Ishikawa (cell line): ENCODE measurements at regions not wholly inside any gene's neighbourhood (a gene's known extent, or its start where the extent isn't known, plus 50 kb on each side); places are given as distances from the start of the nearest gene placed in this dataset.

ENCODE experiments used
- CEBPB ChIP-seq: IDR thresholded peaks from 2 replicates; pipeline ENCODE4 v1.6.1; 2012
- CREB1 ChIP-seq: IDR thresholded peaks from 2 replicates; pipeline ENCODE4 v1.6.1; 2012; ENCODE audit warnings: low read depth
- EGR1 ChIP-seq: IDR thresholded peaks from 2 replicates; pipeline ENCODE4 v1.6.1; 2012
- EP300 ChIP-seq: IDR thresholded peaks from 2 replicates; pipeline ENCODE4 v1.6.1; 2012; ENCODE audit warnings: borderline replicate concordance
- FOXM1 ChIP-seq: IDR thresholded peaks from 2 replicates; pipeline ENCODE4 v1.6.1; 2012; ENCODE audit warnings: low read depth, borderline replicate concordance
- NFIC ChIP-seq: IDR thresholded peaks from 2 replicates; pipeline ENCODE4 v1.6.1; 2012
- RAD21 ChIP-seq: IDR thresholded peaks from 2 replicates; pipeline ENCODE4 v1.6.1; 2012; ENCODE audit warnings: low read depth
- REST ChIP-seq: IDR thresholded peaks from 2 replicates; pipeline ENCODE4 v1.6.1; 2012; ENCODE audit warnings: low read depth, mild to moderate bottlenecking
- TAF1 ChIP-seq: IDR thresholded peaks from 2 replicates; pipeline ENCODE4 v1.6.1; 2012; ENCODE audit warnings: low read depth, mild to moderate bottlenecking
- TCF12 ChIP-seq: IDR thresholded peaks from 2 replicates; pipeline ENCODE4 v1.6.1; 2012; ENCODE audit warnings: low read depth
- TEAD4 ChIP-seq: IDR thresholded peaks from 2 replicates; pipeline ENCODE4 v1.6.1; 2012
- YY1 ChIP-seq: IDR thresholded peaks from 2 replicates; pipeline ENCODE4 v1.6.1; 2012; ENCODE audit warnings: low read depth
- ZBTB7A ChIP-seq: IDR thresholded peaks from 2 replicates; pipeline ENCODE4 v1.6.1; 2012; ENCODE audit warnings: low read depth
- TF ChIP-seq, protein P1 (sequence below): IDR thresholded peaks from 2 replicates; pipeline ENCODE4 v1.6.1; 2012
- TF ChIP-seq, protein P2 (sequence below): IDR thresholded peaks from 2 replicates; pipeline ENCODE4 v1.6.1; 2012

- TF ChIP-seq RAD21 (no peak), YY1 (no peak), TCF12 (no peak)
These were observed 133.8 kb downstream of the HHIPL2 start for GRCh38 chr1:222413991-222414549.

DNA sequence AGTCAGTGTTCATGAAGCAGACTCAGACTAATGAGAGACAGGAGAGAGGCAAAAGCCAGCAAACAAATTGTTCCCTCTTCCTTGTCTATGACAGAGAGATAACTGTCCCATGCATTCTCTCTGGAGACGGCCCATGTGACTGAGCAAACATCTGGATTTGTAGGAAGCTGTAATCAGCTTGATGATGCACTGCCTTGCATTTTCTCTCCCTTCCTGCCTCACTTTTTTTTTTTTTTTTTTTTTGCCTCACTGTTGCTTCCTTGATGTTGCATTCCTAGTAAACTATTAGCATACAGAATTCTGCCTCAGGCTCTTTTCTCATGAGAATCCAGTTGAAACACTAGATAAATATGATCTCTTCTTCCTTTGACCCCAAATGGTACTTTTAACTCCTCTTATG is 134.5 kb downstream of the HHIPL2 start:
- TF ChIP-seq FOXM1 (no peak), TCF12 (no peak), EGR1 (no peak), RAD21 (no peak), ZBTB7A (no peak), EP300 (no peak), NFIC (no peak), TAF1 (no peak), REST (no peak), YY1 (no peak), CEBPB (no peak), CREB1 (no peak), TEAD4 (no peak)
- TF ChIP-seq, protein P1, sequence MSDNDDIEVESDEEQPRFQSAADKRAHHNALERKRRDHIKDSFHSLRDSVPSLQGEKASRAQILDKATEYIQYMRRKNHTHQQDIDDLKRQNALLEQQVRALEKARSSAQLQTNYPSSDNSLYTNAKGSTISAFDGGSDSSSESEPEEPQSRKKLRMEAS = no peak
- TF ChIP-seq, protein P2, sequence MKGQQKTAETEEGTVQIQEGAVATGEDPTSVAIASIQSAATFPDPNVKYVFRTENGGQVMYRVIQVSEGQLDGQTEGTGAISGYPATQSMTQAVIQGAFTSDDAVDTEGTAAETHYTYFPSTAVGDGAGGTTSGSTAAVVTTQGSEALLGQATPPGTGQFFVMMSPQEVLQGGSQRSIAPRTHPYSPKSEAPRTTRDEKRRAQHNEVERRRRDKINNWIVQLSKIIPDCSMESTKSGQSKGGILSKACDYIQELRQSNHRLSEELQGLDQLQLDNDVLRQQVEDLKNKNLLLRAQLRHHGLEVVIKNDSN = no peak

DNA sequence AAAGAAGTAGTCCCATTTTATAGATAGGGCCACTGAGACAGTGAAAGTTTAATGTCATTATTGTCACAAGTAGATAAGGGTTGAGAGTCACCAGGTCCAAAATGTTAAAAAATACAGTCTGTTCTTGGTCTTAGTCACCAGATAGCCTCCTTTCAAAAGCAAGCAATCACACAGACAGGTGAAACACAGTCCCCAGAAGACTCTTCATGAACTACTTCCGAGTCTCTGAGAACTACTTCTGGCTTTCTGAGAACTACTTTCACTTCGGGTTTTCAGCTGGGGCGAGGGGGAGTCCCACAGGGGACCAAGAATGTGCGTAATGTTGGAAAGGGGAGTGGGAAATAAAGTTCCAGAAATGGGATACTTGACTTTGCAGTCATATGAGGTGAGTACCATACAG is 143.2 kb downstream of the HHIPL2 start:
- TF ChIP-seq ZBTB7A (no peak), NFIC (no peak), TAF1 (no peak), CEBPB (no peak), TEAD4 (no peak), REST (no peak), TCF12 (no peak), YY1 (no peak), FOXM1 (no peak), EP300 (no peak), CREB1 (no peak), EGR1 (no peak), RAD21 (no peak)
- TF ChIP-seq, protein P2 = no peak
- TF ChIP-seq, protein P1 = no peak

DNA sequence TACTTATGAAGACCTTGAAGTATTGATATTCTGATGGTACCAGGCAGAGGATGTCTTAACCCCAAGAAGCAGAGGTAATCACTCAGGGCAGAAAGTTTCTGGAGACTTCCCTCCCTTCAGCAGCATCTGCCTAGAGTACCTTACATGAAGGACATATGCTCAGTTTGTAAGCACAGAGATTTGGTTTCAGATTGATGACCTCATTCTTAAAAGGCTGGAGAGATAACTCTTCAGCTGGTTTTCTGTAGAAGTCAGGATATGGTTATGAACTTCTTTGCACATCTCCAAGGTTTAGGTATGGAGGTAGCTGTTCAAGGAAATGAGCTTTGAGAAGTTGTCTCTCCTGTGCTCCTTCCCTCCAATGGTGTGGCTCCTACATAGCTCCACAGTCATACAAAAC is 148.7 kb downstream of the HHIPL2 start:
- TF ChIP-seq EGR1 (no peak), ZBTB7A (no peak), EP300 (no peak), TEAD4 (no peak), TAF1 (no peak), YY1 (no peak), RAD21 (no peak), FOXM1 (no peak)
- TF ChIP-seq, protein P2 = no peak
- TF ChIP-seq, protein P1 = no peak

DNA sequence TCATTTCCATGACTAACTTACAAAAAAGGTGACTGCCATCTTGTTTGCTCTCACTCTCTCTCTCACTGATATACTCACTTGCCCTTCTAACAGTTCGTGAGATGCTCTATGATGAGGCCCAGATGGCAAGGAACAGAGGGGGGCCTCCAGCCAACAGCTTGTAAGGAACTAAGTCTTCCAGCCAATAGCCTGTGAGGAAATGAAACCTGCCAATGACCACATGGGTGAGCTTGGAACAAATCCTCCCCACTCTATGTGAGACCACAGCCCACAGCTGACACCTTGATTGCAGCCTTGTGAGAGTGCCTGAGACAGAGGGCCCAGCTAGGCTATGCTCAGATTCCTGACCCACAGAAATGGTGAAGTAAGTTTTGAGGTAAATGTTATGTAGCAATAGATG is 153.7 kb downstream of the HHIPL2 start:
- TF ChIP-seq FOXM1 (no peak), YY1 (no peak), CREB1 (no peak), REST (no peak), TAF1 (no peak), TEAD4 (no peak), EP300 (no peak), CEBPB (no peak)
- TF ChIP-seq, protein P1 = no peak
